Right lobe of liver (tissue), 6 donors: ENCODE measurements at regions not wholly inside any gene's neighbourhood (a gene's known extent, or its start where the extent isn't known, plus 50 kb on each side); places are given as distances from the start of the nearest gene placed in this dataset.

ENCODE experiments used
- ATAC-seq, 4 donors: fragments of 200-7000 bp; cut with Tn5 transposase; one replicate each; pipeline ENCODE4 v1.9.1; 2020; ENCODE audit warnings: mild to moderate bottlenecking in 4 of 4, moderate library complexity in 4 of 4
- DNase-seq, 3 donors: peaks; one replicate each; pipeline ENCODE4 v3.0.0-alpha.2; 2020
- H3K27ac ChIP-seq, 3 donors: fragments of 200-600 bp; one replicate each; pipeline ENCODE4 v1.8.0; 2022
- H3K27me3 ChIP-seq, 2 donors: fragments of 200-600 bp; one replicate each; pipeline ENCODE4 v1.8.0; 2022
- H3K36me3 ChIP-seq, 4 donors: fragments of 200-600 bp; sonication (generic) in 1 of 4; one replicate each; pipeline versions ENCODE4 v1.5.1 to v1.8.0; 2017 to 2022; ENCODE audit warnings: control low read depth in 1 of 4
- H3K4me1 ChIP-seq, 4 donors: fragments of 200-600 bp; sonication (generic) in 1 of 4; one replicate each; pipeline versions ENCODE4 v1.5.1 to v1.8.0; 2017 to 2022; ENCODE audit warnings: control low read depth in 1 of 4
- H3K4me3 ChIP-seq, 3 donors: fragments of 200-600 bp; one replicate each; pipeline ENCODE4 v1.8.0; 2022
- H3K9me3 ChIP-seq, 4 donors: fragments of 200-600 bp; sonication (generic) in 1 of 4; one replicate each; pipeline versions ENCODE4 v1.5.1 to v1.8.0; 2017 to 2022; ENCODE audit warnings: control low read depth in 1 of 4
- CTCF ChIP-seq, 4 donors: fragments of 200-600 bp in 3 of 4; fragments of 450-650 bp in 1 of 4; IDR thresholded peaks; one replicate each; pipeline versions ENCODE4 v1.5.1 to v1.8.0; 2016 to 2022; ENCODE audit warnings: antibody characterized with exemption in 4 of 4, mild to moderate bottlenecking in 2 of 4
- POLR2A ChIP-seq: fragments of 450-650 bp; IDR thresholded peaks from one replicate; pipeline ENCODE4 v1.6.1; 2017; ENCODE audit warnings: antibody characterized with exemption, mild to moderate bottlenecking
- WGBS: methylation state at CpG from one replicate; pipeline ENCODE4 v1.1.6; 2018; ENCODE audit warnings: low coverage, low lambda C conversion rate; ENCODE audit not compliant: insufficient coverage; ENCODE audit errors: missing lambda C conversion rate; 5-methylcytosine and 5-hydroxymethylcytosine counted together
- intact Hi-C, 2 donors: fragments of 100-400 bp; cut with DNase I; formaldehyde crosslinking; loops; one replicate each; pipeline versions ENCODE4 v1.11.2 to v1.14.1; 2022
- donor health status: DM: no; HTN: yes; CAD: no.
- donor health status: DM: no; HTN: no; CAD: no.
- donor health status: DM: no; HTN: no; CAD: no.
- donor health status: DM: no; HTN: yes; CAD: no.
- donor health status: DM: no; HTN: yes; CAD: no.

GRCh38 chr10:109474261-109474660 is 449.1 kb downstream of the XPNPEP1 start:
- no peaks in the 10 kb centered on the region for H3K36me3 ChIP-seq
- no peaks in the 10 kb centered on the region for H3K9me3 ChIP-seq
- no peak overlapping the region for H3K27ac ChIP-seq
- WGBS, result 20% methylated on average over 3 of the region's 4 CpGs
- intact Hi-C loops, result no loop called here
- DNase-seq, result no peak
- TF ChIP-seq CTCF (IDR thresholded peaks at IDR 0.05) (no peak), POLR2A (no peak)
- H3K4me3 ChIP-seq, result no peak overlapping the region
- no peak for ATAC-seq
- H3K4me1 ChIP-seq, result no peaks in the 10 kb centered on the region
- H3K27me3 ChIP-seq, result no peaks in the 10 kb centered on the region

- intact Hi-C loops, result no loop called here
- WGBS, result 66% methylated on average over 2 of the region's 2 CpGs
- Histone ChIP-seq H3K9me3 (no peaks in the 10 kb centered on the region), H3K4me3 (no peak overlapping the region), H3K27ac (no peak overlapping the region), H3K4me1 (no peaks in the 10 kb centered on the region), H3K36me3 (no peaks in the 10 kb centered on the region), H3K27me3 (no peaks in the 10 kb centered on the region)
- no peak for DNase-seq
- no peak for ATAC-seq
- no peak for TF ChIP-seq CTCF (IDR thresholded peaks at IDR 0.05)
- no peak for TF ChIP-seq POLR2A
These were observed 455.8 kb downstream of the XPNPEP1 start for GRCh38 chr10:109467551-109467950.

- H3K36me3 ChIP-seq, result no peaks in the 10 kb centered on the region
- TF ChIP-seq POLR2A (no peak), CTCF (IDR thresholded peaks at IDR 0.05) (no peak)
- intact Hi-C loops, result no loop called here
- H3K9me3 ChIP-seq, result no peaks in the 10 kb centered on the region
- ATAC-seq, result no peak
- H3K4me3 ChIP-seq, result no peak overlapping the region
- no peaks in the 10 kb centered on the region for H3K27me3 ChIP-seq
- H3K27ac ChIP-seq, result no peak overlapping the region
- 47% methylated on average over 3 of the region's 3 CpGs for WGBS
- H3K4me1 ChIP-seq, result no peaks in the 10 kb centered on the region
- no peak for DNase-seq
These were observed 458.4 kb downstream of the XPNPEP1 start for GRCh38 chr10:109464949-109465348.

- no peaks in the 10 kb centered on the region for H3K4me1 ChIP-seq
- ATAC-seq, result no peak
- H3K27me3 ChIP-seq, result no peaks in the 10 kb centered on the region
- no peak overlapping the region for H3K4me3 ChIP-seq
- no peak for TF ChIP-seq POLR2A
- TF ChIP-seq CTCF (IDR thresholded peaks at IDR 0.05), result no peak
- H3K27ac ChIP-seq, result no peak overlapping the region
- H3K36me3 ChIP-seq, result no peaks in the 10 kb centered on the region
- WGBS, result 13% methylated on average over 2 of the region's 9 CpGs
- no peaks in the 10 kb centered on the region for H3K9me3 ChIP-seq
- no peak for DNase-seq
- intact Hi-C loops, result no loop called here
These were observed 466.0 kb downstream of the XPNPEP1 start for GRCh38 chr10:109457302-109457638.

- H3K4me3 ChIP-seq, result no peak overlapping the region
- DNase-seq (peak in 1 of 3 donors; percentile 49), ATAC-seq (peak in 1 of 4 donors; percentile 21)
- no peaks in the 10 kb centered on the region for H3K4me1 ChIP-seq
- H3K36me3 ChIP-seq, result no peaks in the 10 kb centered on the region
- intact Hi-C loops, result no loop called here
- no peak overlapping the region for H3K27ac ChIP-seq
- no peaks in the 10 kb centered on the region for H3K9me3 ChIP-seq
- no peak for TF ChIP-seq CTCF (IDR thresholded peaks at IDR 0.05)
- TF ChIP-seq POLR2A, result no peak
- WGBS, result 0% methylated on average over 3 of the region's 59 CpGs
- no peaks in the 10 kb centered on the region for H3K27me3 ChIP-seq
These were observed 466.6 kb downstream of the XPNPEP1 start for GRCh38 chr10:109456566-109457301.
